Endothelial cell of umbilical vein (primary cell): ENCODE measurements at regions not wholly inside any gene's neighbourhood (a gene's known extent, or its start where the extent isn't known, plus 50 kb on each side); places are given as distances from the start of the nearest gene placed in this dataset.

ENCODE experiments used
- POLR2A ChIP-seq: IDR thresholded peaks from 2 replicates; pipeline ENCODE4 v1.6.1; 2012; ENCODE audit warnings: low read depth, mild to moderate bottlenecking, control low read depth, low read length
- TF ChIP-seq, protein P1 (sequence below), 2 donors: IDR thresholded peaks; 1 replicate in 1 of 2; 2 replicates in 1 of 2; pipeline ENCODE4 v1.5.1; 2011; ENCODE audit warnings: low read length in 2 of 2, mild to moderate bottlenecking in 2 of 2, moderate library complexity in 2 of 2, control low read depth in 1 of 2, inconsistent platforms in 1 of 2, low read depth in 1 of 2; ENCODE audit not compliant: insufficient read depth in 1 of 2; ENCODE audit errors: extremely low read depth in 1 of 2

GRCh38 chr6:74415056-74415455 lies 719.1 kb downstream of the CD109 start:
- TF ChIP-seq, protein P1, sequence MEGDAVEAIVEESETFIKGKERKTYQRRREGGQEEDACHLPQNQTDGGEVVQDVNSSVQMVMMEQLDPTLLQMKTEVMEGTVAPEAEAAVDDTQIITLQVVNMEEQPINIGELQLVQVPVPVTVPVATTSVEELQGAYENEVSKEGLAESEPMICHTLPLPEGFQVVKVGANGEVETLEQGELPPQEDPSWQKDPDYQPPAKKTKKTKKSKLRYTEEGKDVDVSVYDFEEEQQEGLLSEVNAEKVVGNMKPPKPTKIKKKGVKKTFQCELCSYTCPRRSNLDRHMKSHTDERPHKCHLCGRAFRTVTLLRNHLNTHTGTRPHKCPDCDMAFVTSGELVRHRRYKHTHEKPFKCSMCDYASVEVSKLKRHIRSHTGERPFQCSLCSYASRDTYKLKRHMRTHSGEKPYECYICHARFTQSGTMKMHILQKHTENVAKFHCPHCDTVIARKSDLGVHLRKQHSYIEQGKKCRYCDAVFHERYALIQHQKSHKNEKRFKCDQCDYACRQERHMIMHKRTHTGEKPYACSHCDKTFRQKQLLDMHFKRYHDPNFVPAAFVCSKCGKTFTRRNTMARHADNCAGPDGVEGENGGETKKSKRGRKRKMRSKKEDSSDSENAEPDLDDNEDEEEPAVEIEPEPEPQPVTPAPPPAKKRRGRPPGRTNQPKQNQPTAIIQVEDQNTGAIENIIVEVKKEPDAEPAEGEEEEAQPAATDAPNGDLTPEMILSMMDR (IDR thresholded peaks at IDR 0.05; ENCODE audit: extremely low read depth in 1 of 2, insufficient read depth in 1 of 2, low read depth in 1 of 2, low read length in 2 of 2) = no peak
- no peak for TF ChIP-seq POLR2A
